AG08396 (cell line): ENCODE measurements at regions not wholly inside any gene's neighbourhood (a gene's known extent, or its start where the extent isn't known, plus 50 kb on each side); places are given as distances from the start of the nearest gene placed in this dataset.

ENCODE experiments used
- DNase-seq: peaks from one replicate; pipeline ENCODE4 v3.0.0; 2012; ENCODE audit warnings: low spot score, mixed read lengths

- no peak for DNase-seq
Observed at GRCh38 chr21:15241997-15242736, 177.4 kb upstream of the NRIP1 start.

GRCh38 chr21:15242906-15243305 is 178.1 kb upstream of the NRIP1 start:
- no peak for DNase-seq

GRCh38 chr21:15243406-15243805 is 178.6 kb upstream of the NRIP1 start:
- no peak for DNase-seq

- no peak for DNase-seq
Observed at GRCh38 chr21:15247613-15248012, 182.8 kb upstream of the NRIP1 start.

- no peak for DNase-seq
Observed at GRCh38 chr21:15249285-15249993, 184.6 kb upstream of the NRIP1 start.

GRCh38 chr21:15250384-15250783 is 185.6 kb upstream of the NRIP1 start:
- no peak for DNase-seq

- DNase-seq = no peak
Observed at GRCh38 chr21:15252431-15252830, 187.6 kb upstream of the NRIP1 start.

- DNase-seq = no peak
Observed at GRCh38 chr21:15254111-15254510, 189.3 kb upstream of the NRIP1 start.

GRCh38 chr21:15255261-15255660 is 190.5 kb upstream of the NRIP1 start:
- DNase-seq = no peak

GRCh38 chr21:15255763-15256162 is 191.0 kb upstream of the NRIP1 start:
- DNase-seq = no peak

- DNase-seq = no peak
Observed at GRCh38 chr21:15256996-15257395, 192.2 kb upstream of the NRIP1 start.

- no peak for DNase-seq
Observed at GRCh38 chr21:15257646-15258045, 192.8 kb upstream of the NRIP1 start.

- DNase-seq = no peak
Observed at GRCh38 chr21:15259824-15260223, 195.0 kb upstream of the NRIP1 start.

GRCh38 chr21:15260604-15261003 is 195.8 kb upstream of the NRIP1 start:
- DNase-seq = no peak

- DNase-seq = no peak
Observed at GRCh38 chr21:15264084-15264665, 199.4 kb upstream of the NRIP1 start.

- no peak for DNase-seq
Observed at GRCh38 chr21:15272171-15272570, 207.4 kb upstream of the NRIP1 start.

GRCh38 chr21:15272591-15272990 is 207.8 kb upstream of the NRIP1 start:
- no peak for DNase-seq

GRCh38 chr21:15273244-15273643 is 208.4 kb upstream of the NRIP1 start:
- DNase-seq = no peak

- DNase-seq = no peak
Observed at GRCh38 chr21:15274701-15275485, 210.1 kb upstream of the NRIP1 start.

- no peak for DNase-seq
Observed at GRCh38 chr21:15275615-15276235, 210.9 kb upstream of the NRIP1 start.

- DNase-seq = no peak
Observed at GRCh38 chr21:15276243-15276642, 211.4 kb upstream of the NRIP1 start.

- no peak for DNase-seq
Observed at GRCh38 chr21:15277466-15277865, 212.7 kb upstream of the NRIP1 start.
